GM12874 (cell line): ENCODE measurements at regions not wholly inside any gene's neighbourhood (a gene's known extent, or its start where the extent isn't known, plus 50 kb on each side); places are given as distances from the start of the nearest gene placed in this dataset.

Experiments
- CTCF ChIP-seq: IDR thresholded peaks from 2 replicates; pipeline ENCODE4 v1.5.1; 2011; ENCODE audit warnings: low read depth, mild to moderate bottlenecking, control low read depth, low read length, moderate library complexity; ENCODE audit not compliant: insufficient read depth

DNA sequence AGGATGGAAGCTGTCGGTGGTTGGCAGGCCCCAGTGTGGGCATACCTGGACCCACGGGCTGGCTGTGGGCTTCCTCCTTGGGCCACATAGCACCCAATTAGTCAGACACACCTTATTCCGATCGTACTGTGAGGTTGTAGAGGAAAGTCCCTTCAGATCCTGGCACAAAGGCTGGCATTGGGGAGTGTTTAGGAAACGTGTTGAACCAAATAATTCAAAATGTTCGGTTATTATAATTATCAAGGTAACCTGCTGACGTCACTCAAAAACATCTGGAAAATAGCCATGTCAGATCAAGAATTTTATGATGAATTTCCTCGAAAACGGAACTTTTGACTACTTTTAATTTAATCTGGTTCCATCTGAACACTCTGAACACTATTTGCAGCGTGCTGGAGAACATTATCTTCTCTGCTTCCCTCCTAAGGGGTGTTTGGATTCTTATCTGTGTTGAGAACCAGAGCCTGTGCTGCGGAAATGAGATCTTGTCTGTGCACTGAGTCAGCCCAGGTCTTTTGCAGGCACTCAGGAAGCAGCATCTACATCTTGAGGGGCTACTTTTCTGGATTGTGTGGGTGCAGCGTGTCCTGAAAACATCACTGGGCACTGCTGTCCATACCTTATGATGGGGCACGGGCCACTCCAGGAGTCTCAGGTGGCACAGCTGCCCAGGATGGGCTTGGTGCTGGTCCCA is 100.3 kb downstream of the SLC25A47 start:
- no peak for TF ChIP-seq CTCF

- no peak for TF ChIP-seq CTCF
Measured at GRCh38 chr14:100424504-100425428, 101.6 kb downstream of the SLC25A47 start.

GRCh38 chr14:100425429-100425827 is 102.3 kb downstream of the SLC25A47 start:
- no peak for TF ChIP-seq CTCF

- TF ChIP-seq CTCF = no peak
Measured at GRCh38 chr14:100426314-100426713, 103.2 kb downstream of the SLC25A47 start.

- TF ChIP-seq CTCF = no peak
Measured at GRCh38 chr14:100427166-100427565, 104.0 kb downstream of the SLC25A47 start.

DNA sequence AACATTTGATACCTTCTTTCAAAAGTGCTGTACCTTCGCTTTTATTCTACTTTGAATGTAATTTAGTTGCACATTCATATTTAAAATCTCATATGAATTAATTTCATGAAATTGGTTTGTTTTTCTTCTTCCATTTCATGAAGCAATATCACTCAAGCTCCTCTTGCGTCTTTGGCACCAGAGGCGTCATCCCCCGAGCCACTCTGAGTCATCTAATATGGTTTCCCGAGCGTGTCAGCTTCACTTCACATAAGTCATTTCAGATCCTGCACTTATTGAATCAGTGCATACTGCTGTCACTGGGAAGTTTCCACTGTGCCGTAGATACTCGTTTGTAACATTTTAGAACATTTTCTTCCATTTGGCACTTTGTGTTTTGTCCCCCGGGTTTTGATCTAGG is 105.6 kb downstream of the SLC25A47 start:
- TF ChIP-seq CTCF = no peak

- no peak for TF ChIP-seq CTCF
Measured at GRCh38 chr14:100429537-100429936, 106.4 kb downstream of the SLC25A47 start.
